Uterus (tissue), 3 donors: ENCODE measurements at regions not wholly inside any gene's neighbourhood (a gene's known extent, or its start where the extent isn't known, plus 50 kb on each side); places are given as distances from the start of the nearest gene placed in this dataset.

Experiments used
- DNase-seq, 2 donors: peaks; one replicate each; pipeline ENCODE4 v3.0.0-alpha.2; 2019 to 2020
- H3K27ac ChIP-seq, 2 donors: fragments of 200-600 bp; sonication (generic); 1 replicate in 1 of 2; 2 replicates in 1 of 2; pipeline ENCODE4 v1.5.1; 2016 to 2018
- H3K27me3 ChIP-seq, 2 donors: fragments of 200-600 bp; sonication (generic); one replicate each; pipeline ENCODE4 v1.5.1; 2018 to 2019; ENCODE audit warnings: control low read depth in 1 of 2
- H3K36me3 ChIP-seq, 2 donors: fragments of 200-600 bp; sonication (generic); one replicate each; pipeline ENCODE4 v1.5.1; 2019; ENCODE audit warnings: control low read depth in 1 of 2
- H3K4me1 ChIP-seq, 2 donors: fragments of 200-600 bp; sonication (generic); one replicate each; pipeline ENCODE4 v1.5.1; 2018 to 2019; ENCODE audit warnings: control low read depth in 1 of 2
- H3K4me3 ChIP-seq, 2 donors: fragments of 200-600 bp; sonication (generic); 1 replicate in 1 of 2; 2 replicates in 1 of 2; pipeline ENCODE4 v1.5.1; 2018 to 2019; ENCODE audit warnings: mild to moderate bottlenecking in 1 of 2
- H3K9me3 ChIP-seq, 2 donors: fragments of 200-600 bp; sonication (generic); one replicate each; pipeline ENCODE4 v1.5.1; 2019; ENCODE audit warnings: control low read depth in 1 of 2
- CTCF ChIP-seq, 4 experiments: fragments of 200-600 bp in 2 of 4; fragments of 450-650 bp in 2 of 4; sonication (generic) in 2 of 4; IDR thresholded peaks; one replicate each; pipeline ENCODE4 v1.5.1; 2016 to 2019; ENCODE audit warnings: antibody characterized with exemption in 4 of 4, mild to moderate bottlenecking in 2 of 4, moderate library complexity in 1 of 4
- POLR2A ChIP-seq, 2 donors: fragments of 450-650 bp; IDR thresholded peaks; one replicate each; pipeline ENCODE4 v1.6.1; 2016; ENCODE audit warnings: antibody characterized with exemption in 2 of 2, mild to moderate bottlenecking in 1 of 2, moderate library complexity in 1 of 2
- intact Hi-C: fragments of 100-400 bp; cut with DNase I; formaldehyde crosslinking; loops from one replicate; pipeline ENCODE4 v1.15.1; 2023; ENCODE audit warnings: low total_unique reads
- donor health status: DM: yes; HTN: yes; CAD: no.

- no peak for DNase-seq
- no peaks in the 10 kb centered on the region for H3K4me1 ChIP-seq
- no peaks in the 10 kb centered on the region for H3K36me3 ChIP-seq
- no peak overlapping the region for H3K4me3 ChIP-seq
- no peak overlapping the region for H3K27ac ChIP-seq
- intact Hi-C loops = no loop called here
- H3K27me3 ChIP-seq = no peaks in the 10 kb centered on the region
- no peaks in the 10 kb centered on the region for H3K9me3 ChIP-seq
- TF ChIP-seq CTCF (IDR thresholded peaks at IDR 0.05) = no peak
- no peak for TF ChIP-seq POLR2A (IDR thresholded peaks at IDR 0.05)
Measured at GRCh38 chr2:187819624-187820023, 265.4 kb upstream of the TFPI start.

GRCh38 chr2:187825108-187825507 is 270.9 kb upstream of the TFPI start:
- H3K36me3 ChIP-seq = no peaks in the 10 kb centered on the region
- no peak overlapping the region for H3K4me3 ChIP-seq
- H3K27me3 ChIP-seq = no peaks in the 10 kb centered on the region
- DNase-seq = no peak
- H3K27ac ChIP-seq = no peak overlapping the region
- TF ChIP-seq CTCF (IDR thresholded peaks at IDR 0.05) (no peak), POLR2A (IDR thresholded peaks at IDR 0.05) (no peak)
- H3K9me3 ChIP-seq = no peaks in the 10 kb centered on the region
- no peaks in the 10 kb centered on the region for H3K4me1 ChIP-seq
- intact Hi-C loops = no loop called here

GRCh38 chr2:187826023-187826422 is 271.8 kb upstream of the TFPI start:
- TF ChIP-seq POLR2A (IDR thresholded peaks at IDR 0.05) (no peak), CTCF (IDR thresholded peaks at IDR 0.05) (no peak)
- H3K36me3 ChIP-seq = no peaks in the 10 kb centered on the region
- H3K4me1 ChIP-seq = no peaks in the 10 kb centered on the region
- no peaks in the 10 kb centered on the region for H3K9me3 ChIP-seq
- no peak overlapping the region for H3K27ac ChIP-seq
- no peak for DNase-seq
- no peaks in the 10 kb centered on the region for H3K27me3 ChIP-seq
- no peak overlapping the region for H3K4me3 ChIP-seq
- intact Hi-C loops = no loop called here

- no peaks in the 10 kb centered on the region for H3K27me3 ChIP-seq
- DNase-seq = no peak
- intact Hi-C loops = no loop called here
- no peaks in the 10 kb centered on the region for H3K4me1 ChIP-seq
- TF ChIP-seq CTCF (IDR thresholded peaks at IDR 0.05) (no peak), POLR2A (IDR thresholded peaks at IDR 0.05) (no peak)
- H3K27ac ChIP-seq = no peak overlapping the region
- no peak overlapping the region for H3K4me3 ChIP-seq
- no peaks in the 10 kb centered on the region for H3K36me3 ChIP-seq
- H3K9me3 ChIP-seq = no peaks in the 10 kb centered on the region
Measured at GRCh38 chr2:187834787-187835186, 280.6 kb upstream of the TFPI start.

- Histone ChIP-seq H3K27me3 (no peaks in the 10 kb centered on the region), H3K27ac (no peak overlapping the region), H3K9me3 (no peaks in the 10 kb centered on the region), H3K4me3 (no peak overlapping the region), H3K4me1 (no peaks in the 10 kb centered on the region), H3K36me3 (no peaks in the 10 kb centered on the region)
- intact Hi-C loops = no loop called here
- DNase-seq = no peak
- TF ChIP-seq POLR2A (IDR thresholded peaks at IDR 0.05) (no peak), CTCF (IDR thresholded peaks at IDR 0.05) (no peak)
Measured at GRCh38 chr2:187838690-187839089, 284.5 kb upstream of the TFPI start.
